ENCODE measurements at regions not wholly inside any gene's neighbourhood (a gene's known extent, or its start where the extent isn't known, plus 50 kb on each side); places are given as distances from the start of the nearest gene placed in this dataset.

- Histone ChIP-seq H3K27ac (ENCODE audit: low read depth, low read length) (no peak overlapping the region), H3K4me1 (ENCODE audit: control insufficient read depth, insufficient read depth, low read length) (no peaks in the 10 kb centered on the region)
Measured at GRCh38 chr3:13145131-13145825, 72.0 kb upstream of the IQSEC1 start.

GRCh38 chr3:13144163-13145023 lies 71.2 kb upstream of the IQSEC1 start:
- Histone ChIP-seq H3K27ac (ENCODE audit: low read depth, low read length) (no peak overlapping the region), H3K9ac (ENCODE audit: low read depth, low read length) (no peak overlapping the region), H3K9me3 (ENCODE audit: control insufficient read depth, insufficient read depth, low read length) (no peaks in the 10 kb centered on the region), H3K27me3 (ENCODE audit: control insufficient read depth, insufficient read depth, low read length) (no peaks in the 10 kb centered on the region), H3K4me3 (ENCODE audit: low read depth, low read length) (no peak overlapping the region), H3K4me1 (ENCODE audit: control insufficient read depth, insufficient read depth, low read length) (no peaks in the 10 kb centered on the region), H3K36me3 (ENCODE audit: control insufficient read depth, insufficient read depth, low read length) (no peaks in the 10 kb centered on the region)

More at GRCh38 chr3:13145131-13145825, 72.0 kb upstream of the IQSEC1 start:
- Histone ChIP-seq H3K27me3 (ENCODE audit: control insufficient read depth, insufficient read depth, low read length) (no peaks in the 10 kb centered on the region), H3K4me3 (ENCODE audit: low read depth, low read length) (no peak overlapping the region), H3K36me3 (ENCODE audit: control insufficient read depth, insufficient read depth, low read length) (no peaks in the 10 kb centered on the region), H3K9me3 (ENCODE audit: control insufficient read depth, insufficient read depth, low read length) (no peaks in the 10 kb centered on the region), H3K9ac (ENCODE audit: low read depth, low read length) (no peak overlapping the region)

GRCh38 chr3:13143381-13144004 lies 70.3 kb upstream of the IQSEC1 start:
- Histone ChIP-seq H3K27me3 (ENCODE audit: control insufficient read depth, insufficient read depth, low read length) (no peaks in the 10 kb centered on the region), H3K36me3 (ENCODE audit: control insufficient read depth, insufficient read depth, low read length) (no peaks in the 10 kb centered on the region), H3K27ac (ENCODE audit: low read depth, low read length) (no peak overlapping the region), H3K4me1 (ENCODE audit: control insufficient read depth, insufficient read depth, low read length) (no peaks in the 10 kb centered on the region), H3K9me3 (ENCODE audit: control insufficient read depth, insufficient read depth, low read length) (no peaks in the 10 kb centered on the region), H3K4me3 (ENCODE audit: low read depth, low read length) (no peak overlapping the region), H3K9ac (ENCODE audit: low read depth, low read length) (no peak overlapping the region)

DNA sequence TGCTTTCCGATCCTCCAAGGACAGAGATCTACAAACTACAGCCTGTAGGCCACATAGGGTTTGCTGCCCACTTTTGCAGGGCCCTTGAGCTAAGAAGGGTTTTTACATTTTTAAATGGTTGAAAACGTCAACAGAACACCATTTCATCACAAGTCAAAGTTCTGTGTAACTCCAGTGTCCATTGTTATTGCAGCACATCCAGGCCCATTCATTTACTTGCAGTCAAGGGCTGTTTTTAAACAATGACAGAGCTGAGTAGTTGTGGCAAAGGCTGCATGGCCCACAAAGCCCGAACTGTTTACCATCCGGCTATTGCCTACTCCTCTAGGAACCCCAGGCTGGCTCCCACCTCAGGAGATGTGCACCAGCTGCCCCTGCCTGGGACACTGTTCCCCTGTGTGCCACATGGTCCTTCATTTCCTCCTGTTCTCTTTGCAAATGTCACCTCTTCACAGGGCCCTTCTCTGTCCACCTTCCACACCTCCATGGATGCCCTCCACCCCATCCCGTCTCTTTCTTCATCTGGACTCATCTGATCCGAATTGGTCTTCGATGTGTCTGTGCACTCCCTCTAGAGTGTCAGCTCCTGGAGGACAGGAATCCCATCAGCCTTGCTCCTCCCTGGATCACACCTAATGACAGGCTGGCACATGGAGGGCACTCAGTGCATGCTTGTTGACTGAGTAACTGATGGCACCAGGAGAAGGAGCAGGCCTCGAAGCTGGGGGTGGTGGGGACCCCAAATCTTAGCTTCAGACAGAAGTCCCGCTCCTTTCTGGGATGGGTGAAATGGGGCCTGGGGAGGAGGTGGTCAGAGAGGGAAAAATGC lies 69.5 kb upstream of the IQSEC1 start:
- Histone ChIP-seq H3K9me3 (ENCODE audit: control insufficient read depth, insufficient read depth, low read length) (no peaks in the 10 kb centered on the region), H3K9ac (ENCODE audit: low read depth, low read length) (no peak overlapping the region), H3K27ac (ENCODE audit: low read depth, low read length) (no peak overlapping the region), H3K36me3 (ENCODE audit: control insufficient read depth, insufficient read depth, low read length) (no peaks in the 10 kb centered on the region), H3K4me3 (ENCODE audit: low read depth, low read length) (no peak overlapping the region), H3K27me3 (ENCODE audit: control insufficient read depth, insufficient read depth, low read length) (no peaks in the 10 kb centered on the region), H3K4me1 (ENCODE audit: control insufficient read depth, insufficient read depth, low read length) (no peaks in the 10 kb centered on the region)

DNA sequence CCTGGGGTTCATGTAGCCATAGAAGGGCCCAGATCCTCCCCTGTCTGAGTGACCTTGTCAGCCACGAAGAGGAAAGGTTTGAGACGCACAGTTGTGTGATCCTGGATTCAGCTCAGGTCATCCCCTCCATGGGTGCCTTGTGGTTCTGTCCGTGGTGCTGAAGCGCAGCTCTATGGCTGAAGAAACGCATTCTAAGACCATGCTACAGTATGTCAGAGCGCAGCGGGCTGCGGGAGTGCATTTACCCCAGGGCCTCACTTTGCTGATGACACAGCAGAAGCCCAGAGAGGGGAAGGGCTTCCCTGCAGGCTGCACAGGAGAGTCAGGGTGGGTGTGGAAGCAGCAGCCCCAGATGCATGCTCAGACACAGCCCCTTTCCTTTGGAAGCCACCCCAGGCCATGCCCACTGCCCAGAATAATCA lies 68.8 kb upstream of the IQSEC1 start:
- Histone ChIP-seq H3K4me1 (ENCODE audit: control insufficient read depth, insufficient read depth, low read length) (no peaks in the 10 kb centered on the region), H3K27ac (ENCODE audit: low read depth, low read length) (no peak overlapping the region), H3K36me3 (ENCODE audit: control insufficient read depth, insufficient read depth, low read length) (no peaks in the 10 kb centered on the region), H3K9me3 (ENCODE audit: control insufficient read depth, insufficient read depth, low read length) (no peaks in the 10 kb centered on the region), H3K4me3 (ENCODE audit: low read depth, low read length) (no peak overlapping the region), H3K9ac (ENCODE audit: low read depth, low read length) (no peak overlapping the region), H3K27me3 (ENCODE audit: control insufficient read depth, insufficient read depth, low read length) (no peaks in the 10 kb centered on the region)

- no peaks in the 10 kb centered on the region for H3K4me1 ChIP-seq (ENCODE audit: control insufficient read depth, insufficient read depth, low read length)
- no peak overlapping the region for H3K4me3 ChIP-seq (ENCODE audit: low read depth, low read length)
- H3K27me3 ChIP-seq (ENCODE audit: control insufficient read depth, insufficient read depth, low read length): no peaks in the 10 kb centered on the region
- H3K9ac ChIP-seq (ENCODE audit: low read depth, low read length): no peak overlapping the region
- H3K27ac ChIP-seq (ENCODE audit: low read depth, low read length): no peak overlapping the region
- no peaks in the 10 kb centered on the region for H3K9me3 ChIP-seq (ENCODE audit: control insufficient read depth, insufficient read depth, low read length)
- H3K36me3 ChIP-seq (ENCODE audit: control insufficient read depth, insufficient read depth, low read length): no peaks in the 10 kb centered on the region
Measured at GRCh38 chr3:13141183-13141582, 68.0 kb upstream of the IQSEC1 start.

GRCh38 chr3:13140596-13140995 lies 67.4 kb upstream of the IQSEC1 start:
- H3K27ac ChIP-seq (ENCODE audit: low read depth, low read length): no peak overlapping the region
- no peaks in the 10 kb centered on the region for H3K27me3 ChIP-seq (ENCODE audit: control insufficient read depth, insufficient read depth, low read length)
- H3K4me1 ChIP-seq (ENCODE audit: control insufficient read depth, insufficient read depth, low read length): no peaks in the 10 kb centered on the region

DNA sequence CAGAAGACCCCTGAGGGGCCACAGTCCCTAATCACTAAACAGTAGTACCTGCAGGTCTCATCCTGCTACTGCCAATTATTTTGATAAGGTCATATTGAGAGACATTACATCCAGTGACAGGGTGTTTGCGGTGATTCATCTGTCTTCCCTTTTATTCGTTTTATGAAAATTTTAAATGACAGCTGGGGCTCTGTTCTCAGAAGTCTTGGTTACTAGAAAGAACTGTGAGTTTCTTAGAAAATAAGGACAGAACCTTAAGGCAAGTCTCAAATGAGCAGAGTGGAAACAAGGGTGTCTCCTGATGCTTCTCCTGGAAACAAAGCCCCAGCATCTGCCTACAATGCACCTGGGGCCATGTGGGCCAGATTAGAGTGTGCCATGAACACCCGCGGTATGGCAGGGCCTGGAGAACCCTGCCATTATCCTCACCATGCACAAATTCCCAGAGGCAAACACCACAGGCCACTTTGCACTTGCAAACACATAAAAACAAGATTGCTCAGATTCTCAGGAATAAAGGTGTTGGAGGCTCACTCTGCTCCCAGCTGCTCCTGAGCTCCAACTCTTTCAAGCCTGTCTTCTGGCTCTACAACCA lies 66.3 kb upstream of the IQSEC1 start:
- H3K9me3 ChIP-seq (ENCODE audit: control insufficient read depth, insufficient read depth, low read length): no peaks in the 10 kb centered on the region
- no peaks in the 10 kb centered on the region for H3K36me3 ChIP-seq (ENCODE audit: control insufficient read depth, insufficient read depth, low read length)
- H3K9ac ChIP-seq (ENCODE audit: low read depth, low read length): no peak overlapping the region
- H3K4me1 ChIP-seq (ENCODE audit: control insufficient read depth, insufficient read depth, low read length): no peaks in the 10 kb centered on the region
- no peak overlapping the region for H3K4me3 ChIP-seq (ENCODE audit: low read depth, low read length)
- H3K27ac ChIP-seq (ENCODE audit: low read depth, low read length): no peak overlapping the region
- no peaks in the 10 kb centered on the region for H3K27me3 ChIP-seq (ENCODE audit: control insufficient read depth, insufficient read depth, low read length)

More at GRCh38 chr3:13140596-13140995, 67.4 kb upstream of the IQSEC1 start:
- no peak overlapping the region for H3K9ac ChIP-seq (ENCODE audit: low read depth, low read length)
- H3K9me3 ChIP-seq (ENCODE audit: control insufficient read depth, insufficient read depth, low read length): no peaks in the 10 kb centered on the region
- H3K36me3 ChIP-seq (ENCODE audit: control insufficient read depth, insufficient read depth, low read length): no peaks in the 10 kb centered on the region
- no peak overlapping the region for H3K4me3 ChIP-seq (ENCODE audit: low read depth, low read length)

DNA sequence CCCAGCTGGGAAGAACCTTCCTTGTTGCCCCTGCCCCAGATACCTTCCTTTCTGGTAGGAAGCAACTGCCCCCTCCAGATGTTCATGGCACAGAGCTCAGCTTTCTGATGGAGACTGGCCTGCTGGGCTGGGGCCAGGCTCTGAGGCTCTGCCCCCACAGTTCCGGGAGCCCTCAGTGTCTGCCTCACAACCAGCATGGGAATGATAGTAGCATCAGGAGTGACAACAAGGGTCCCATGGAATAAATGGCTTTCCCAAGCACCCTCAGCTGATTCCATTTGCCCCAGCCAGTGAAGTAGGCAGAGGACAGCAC lies 65.6 kb upstream of the IQSEC1 start:
- H3K4me3 ChIP-seq (ENCODE audit: low read depth, low read length): no peak overlapping the region
- H3K36me3 ChIP-seq (ENCODE audit: control insufficient read depth, insufficient read depth, low read length): no peaks in the 10 kb centered on the region
- H3K27ac ChIP-seq (ENCODE audit: low read depth, low read length): no peak overlapping the region
- H3K9ac ChIP-seq (ENCODE audit: low read depth, low read length): no peak overlapping the region
- H3K4me1 ChIP-seq (ENCODE audit: control insufficient read depth, insufficient read depth, low read length): no peaks in the 10 kb centered on the region
- H3K27me3 ChIP-seq (ENCODE audit: control insufficient read depth, insufficient read depth, low read length): no peaks in the 10 kb centered on the region
- no peaks in the 10 kb centered on the region for H3K9me3 ChIP-seq (ENCODE audit: control insufficient read depth, insufficient read depth, low read length)

- H3K9ac ChIP-seq (ENCODE audit: low read depth, low read length): no peak overlapping the region
- no peak overlapping the region for H3K27ac ChIP-seq (ENCODE audit: low read depth, low read length)
- no peaks in the 10 kb centered on the region for H3K4me1 ChIP-seq (ENCODE audit: control insufficient read depth, insufficient read depth, low read length)
- no peaks in the 10 kb centered on the region for H3K27me3 ChIP-seq (ENCODE audit: control insufficient read depth, insufficient read depth, low read length)
- no peaks in the 10 kb centered on the region for H3K36me3 ChIP-seq (ENCODE audit: control insufficient read depth, insufficient read depth, low read length)
- no peak overlapping the region for H3K4me3 ChIP-seq (ENCODE audit: low read depth, low read length)
- no peaks in the 10 kb centered on the region for H3K9me3 ChIP-seq (ENCODE audit: control insufficient read depth, insufficient read depth, low read length)
Measured at GRCh38 chr3:13137941-13138832, 65.0 kb upstream of the IQSEC1 start.

Measured in HUES48 (cell line).